K562 (cell line): ENCODE measurements at regions not wholly inside any gene's neighbourhood (a gene's known extent, or its start where the extent isn't known, plus 50 kb on each side); places are given as distances from the start of the nearest gene placed in this dataset.

ENCODE experiments used
- ATAC-seq: fragments of 200-7000 bp; cut with Tn5 transposase; 3 replicates; pipeline ENCODE4 v1.9.1; 2020; ENCODE audit warnings: moderate library complexity
- BruUV-seq: library from RNA; stranded (reverse); fragments of 400-500 nt; replicated peaks from 2 replicates; lab custom pipeline; 2021; lab: Mats Ljungman, UMichigan
- CTCF ChIA-PET: fragments of 300-600 bp; formaldehyde crosslinking; extraction: SDS; loops from one replicate; lab custom pipeline; 2021; ENCODE audit warnings: low intra/inter-chr PET ratio; lab: Yijun Ruan, JAX
- POLR2A ChIA-PET: fragments of 300-600, 350-650 bp; sonication (Branson Sonifier 250); formaldehyde crosslinking; extraction: SDS; loops from one replicate; lab custom pipeline; 2021; ENCODE audit warnings: antibody characterized with exemption, inconsistent platforms; lab: Yijun Ruan, JAX
- DNase-seq, 4 experiments: peaks; one replicate each; pipeline versions ENCODE4 v3.0.0 to v3.0.0-alpha.2; 2011 to 2018; ENCODE audit warnings: low spot score in 3 of 4, mixed read lengths in 3 of 4; ENCODE audit errors: extremely low read depth in 1 of 4
- FAIRE-seq: peaks from 2 replicates; lab custom pipeline; 2011; peaks lifted over from hg19 to GRCh38; lab: Jason Lieb, UNC
- H2AFZ ChIP-seq: 2 replicates; pipeline ENCODE4 v1.6.0; 2011; ENCODE audit warnings: low read depth, low read length, control low read depth, inconsistent platforms
- H3K27ac ChIP-seq: fragments of 200-600 bp; 3 replicates; pipeline ENCODE4 v1.8.0; 2011; ENCODE audit warnings: low read depth, mild to moderate bottlenecking, control low read depth, inconsistent platforms, low read length, moderate library complexity, mixed read lengths; ENCODE audit errors: extremely low read depth
- H3K27me3 ChIP-seq, 2 experiments: fragments of 300-600 bp in 1 of 2; 2 replicates in 1 of 2; 3 replicates in 1 of 2; pipeline versions ENCODE4 v1.6.0 to v1.8.0; 2011; ENCODE audit warnings: inconsistent platforms in 2 of 2, low read length in 2 of 2, mild to moderate bottlenecking in 1 of 2, mixed read lengths in 1 of 2, moderate library complexity in 1 of 2; ENCODE audit not compliant: control insufficient read depth in 2 of 2, insufficient read depth in 2 of 2
- H3K36me3 ChIP-seq: fragments of 300-600 bp; 3 replicates; pipeline ENCODE4 v1.8.0; 2011; ENCODE audit warnings: mild to moderate bottlenecking, low read length, inconsistent platforms; ENCODE audit not compliant: control insufficient read depth, insufficient read depth
- H3K4me1 ChIP-seq, 2 experiments: fragments of 200-600 bp in 1 of 2; replicated peaks in 1 of 2; 2 replicates in 1 of 2; 3 replicates in 1 of 2; pipeline versions ENCODE4 v1.5.1 to v1.8.0; 2011; ENCODE audit warnings: inconsistent platforms in 2 of 2, low read length in 2 of 2, mild to moderate bottlenecking in 1 of 2, mixed read lengths in 1 of 2, moderate library complexity in 1 of 2; ENCODE audit not compliant: control insufficient read depth in 2 of 2, insufficient read depth in 2 of 2
- H3K4me2 ChIP-seq: 2 replicates; pipeline ENCODE4 v1.6.1; 2011; ENCODE audit warnings: low read length, control low read depth, inconsistent platforms, mixed read lengths; ENCODE audit not compliant: insufficient read depth
- H3K4me3 ChIP-seq: fragments of 200-600 bp; sonication (generic), shearing (Covaris generic); 2 replicates; pipeline ENCODE4 v1.5.1; 2016; ENCODE audit warnings: control low read depth, inconsistent platforms
- H3K79me2 ChIP-seq: fragments of 200-600 bp; 3 replicates; pipeline ENCODE4 v1.8.0; 2011; ENCODE audit warnings: low read length, inconsistent platforms; ENCODE audit not compliant: control insufficient read depth, insufficient read depth
- H3K9ac ChIP-seq, 2 experiments: 2 replicates each; pipeline versions ENCODE4 v1.6.0 to v1.6.1; 2011; ENCODE audit warnings: low read depth in 2 of 2, low read length in 2 of 2, control low read depth in 1 of 2, inconsistent platforms in 1 of 2, mild to moderate bottlenecking in 1 of 2, mixed read lengths in 1 of 2; ENCODE audit not compliant: insufficient read depth in 1 of 2
- H3K9me1 ChIP-seq: one replicate; pipeline ENCODE4 v1.6.0; 2011; ENCODE audit warnings: inconsistent platforms, mild to moderate bottlenecking, low read length, moderate library complexity; ENCODE audit not compliant: control insufficient read depth, insufficient read depth
- H3K9me3 ChIP-seq: replicated peaks from 2 replicates; pipeline ENCODE4 v1.5.1; 2011; ENCODE audit warnings: low read depth, low read length, inconsistent platforms; ENCODE audit not compliant: control insufficient read depth, insufficient read depth
- H4K20me1 ChIP-seq: replicated peaks from 2 replicates; pipeline ENCODE4 v1.6.1; 2011; ENCODE audit warnings: low read length, inconsistent platforms, mixed read lengths; ENCODE audit not compliant: control insufficient read depth, insufficient read depth
- ATF2 ChIP-seq: sonication (generic); formaldehyde crosslinking; IDR thresholded peaks from 2 replicates; pipeline ENCODE4 v1.8.1; 2022; ENCODE audit warnings: missing genetic modification reagents
- BCL6 ChIP-seq: fragments of 250-450 bp; sonication (Bioruptor Pico); IDR thresholded peaks from 2 replicates; pipeline ENCODE4 v1.4.0; 2020
- CXXC5 ChIP-seq: fragments of 250-450 bp; sonication (Bioruptor Pico); IDR thresholded peaks from 2 replicates; pipeline ENCODE4 v1.8.0; 2022; ENCODE audit warnings: inconsistent platforms, mild to moderate bottlenecking, moderate library complexity
- DEAF1 ChIP-seq: fragments of 450-650 bp; formaldehyde crosslinking; IDR thresholded peaks from 2 replicates; pipeline ENCODE4 v1.4.0; 2020; ENCODE audit warnings: mild to moderate bottlenecking, moderate library complexity
- ETV1 ChIP-seq: fragments of 450-650 bp; conservative IDR thresholded peaks from 2 replicates; pipeline ENCODE4 v1.6.1; 2016; ENCODE audit warnings: missing genetic modification characterization, control low read depth, low read depth, missing compliant biosample characterization
- EZH2 ChIP-seq: IDR thresholded peaks from 2 replicates; pipeline ENCODE4 v1.6.1; 2012; ENCODE audit warnings: low read depth, mild to moderate bottlenecking, inconsistent platforms, low read length, borderline replicate concordance
- FOXJ3 ChIP-seq: sonication (generic); formaldehyde crosslinking; IDR thresholded peaks from 2 replicates; pipeline ENCODE4 v1.4.0; 2020; ENCODE audit warnings: mild to moderate bottlenecking, missing genetic modification reagents
- FOXK1 ChIP-seq: sonication (generic); formaldehyde crosslinking; IDR thresholded peaks from 2 replicates; pipeline ENCODE4 v1.8.0; 2022; ENCODE audit warnings: missing genetic modification reagents, mild to moderate bottlenecking, borderline replicate concordance
- GTF2E2 ChIP-seq: fragments of 200-800 bp; sonication (Bioruptor generic); IDR thresholded peaks from 2 replicates; pipeline ENCODE4 v1.6.1; 2016; ENCODE audit warnings: missing genetic modification characterization, missing compliant biosample characterization
- RBM14 ChIP-seq: fragments of 200-400 bp; formaldehyde crosslinking; IDR thresholded peaks from 2 replicates; pipeline ENCODE4 v1.6.1; 2018; ENCODE audit warnings: low read depth, mild to moderate bottlenecking, low read length, moderate library complexity, borderline replicate concordance; ENCODE audit not compliant: insufficient read depth
- SMAD1 ChIP-seq: fragments of 150-350 bp; IDR thresholded peaks from 2 replicates; pipeline ENCODE4 v1.6.1; 2014; ENCODE audit warnings: low read length, low read depth; ENCODE audit not compliant: partially characterized antibody
- STAT6 ChIP-seq: sonication (generic); formaldehyde crosslinking; IDR thresholded peaks from 2 replicates; pipeline ENCODE4 v1.8.1; 2023; ENCODE audit warnings: mild to moderate bottlenecking, missing genetic modification reagents
- TBL1XR1 ChIP-seq, 2 experiments: IDR thresholded peaks; 2 replicates each; pipeline ENCODE4 v1.6.1; 2012; ENCODE audit warnings: improper control_type of control experiment in 2 of 2, low read length in 2 of 2, mild to moderate bottlenecking in 1 of 2
- TFAM ChIP-seq: fragments of 250-450 bp; sonication (Bioruptor Pico); conservative IDR thresholded peaks from 2 replicates; pipeline ENCODE4 v1.5.0; 2021; ENCODE audit warnings: mild to moderate bottlenecking, moderate library complexity
- ZNF121 ChIP-seq: sonication (generic); formaldehyde crosslinking; conservative IDR thresholded peaks from 2 replicates; pipeline ENCODE4 v1.8.0; 2022; ENCODE audit warnings: missing genetic modification reagents
- WGBS: fragments of 100-300 bp; shearing (Covaris generic); methylation state at CpG from one replicate; pipeline ENCODE4 v1.1.6; 2016; ENCODE audit warnings: low coverage, mixed read lengths; ENCODE audit not compliant: insufficient coverage; ENCODE audit errors: missing lambda C conversion rate; 5-methylcytosine and 5-hydroxymethylcytosine counted together
- in situ Hi-C: fragments of 300-500 bp; cut with MboI; formaldehyde crosslinking; loops from 4 replicates; pipeline ENCODE4 v1.15.0; 2018; ENCODE audit warnings: inconsistent platforms, mixed read lengths
- intact Hi-C: fragments of 100-400 bp; cut with micrococcal nuclease; formaldehyde crosslinking; loops from 2 replicates; pipeline ENCODE4 v1.14.2; 2022

- ChIA-PET POLR2A (no interaction called here), CTCF (no interaction called here)
- H3K4me2 ChIP-seq: no peak overlapping the region
- no peak overlapping the region for H2AFZ ChIP-seq
- intact Hi-C loops (no loop called here), in situ Hi-C loops (no loop called here)
- no peak overlapping the region for H3K4me3 ChIP-seq
- no peaks in the 10 kb centered on the region; the same call in 1 of the 2 replicates for H3K9me3 ChIP-seq
- no peaks in the 10 kb centered on the region for H4K20me1 ChIP-seq
- H3K4me1 ChIP-seq: no peaks in the 10 kb centered on the region
- no peak for DNase-seq
- no peaks in the 10 kb centered on the region for H3K36me3 ChIP-seq
- BruUV-seq: no TSS peak
- ATAC-seq: no peak
- FAIRE-seq: no peak
- no peak overlapping the region for H3K27ac ChIP-seq
- no peaks in the 10 kb centered on the region for H3K27me3 ChIP-seq
- H3K9me1 ChIP-seq: no peaks in the 10 kb centered on the region
- no peak overlapping the region for H3K9ac ChIP-seq
- H3K79me2 ChIP-seq: no peaks in the 10 kb centered on the region
- 20% methylated on average over 8 of the region's 8 CpGs for WGBS
- TF ChIP-seq SMAD1 (no peak), CXXC5 (CRISPR knock-in tag) (no peak), GTF2E2 (tag) (no peak), ZNF121 (no peak), STAT6 (CRISPR knock-in tag) (no peak), RBM14 (no peak), FOXJ3 (CRISPR knock-in tag) (no peak), TBL1XR1 (IDR thresholded peaks at IDR 0.05; ENCODE audit: low read length in 2 of 2) (no peak), EZH2 (no peak), FOXK1 (CRISPR knock-in tag) (no peak), ETV1 (tag) (no peak), BCL6 (CRISPR knock-in tag) (no peak), ATF2 (CRISPR knock-in tag) (no peak), DEAF1 (no peak), TFAM (CRISPR knock-in tag) (no peak)
Observed at GRCh38 chr14:61120576-61120975, 139.5 kb downstream of the SLC38A6 start.
